A673 (cell line): ENCODE measurements at regions not wholly inside any gene's neighbourhood (a gene's known extent, or its start where the extent isn't known, plus 50 kb on each side); places are given as distances from the start of the nearest gene placed in this dataset.
"Not testable (repeated sequence)": the region's sequence is repeated elsewhere in the genome, so short reads cannot be mapped to it uniquely, and the experiment has no call there.

Experiments used
- BruUV-seq: library from RNA; stranded (reverse); fragments of 400-500 nt; replicated peaks from 2 replicates; lab custom pipeline; 2021; lab: Mats Ljungman, UMichigan
- CTCF ChIA-PET: fragments of 300-600 bp; sonication (Branson Sonifier 250); formaldehyde crosslinking; loops from one replicate; lab custom pipeline; 2022; ENCODE audit warnings: antibody characterized with exemption; lab: Charles Lee
- POLR2A ChIA-PET: fragments of 300-600 bp; sonication (Branson Sonifier 250); formaldehyde crosslinking; loops from one replicate; lab custom pipeline; 2022; ENCODE audit warnings: antibody characterized with exemption; ENCODE audit not compliant: low non-redundant PET; lab: Charles Lee
- DNase-seq: peaks from one replicate; pipeline ENCODE4 v3.0.0-alpha.2; 2015; ENCODE audit warnings: low spot score
- H3K27ac ChIP-seq: fragments of 200-600 bp; sonication (generic); 2 replicates; pipeline ENCODE4 v1.5.1; 2016; ENCODE audit warnings: mixed run types, low read depth, mild to moderate bottlenecking, mixed read lengths, antibody characterized with exemption, low read length; ENCODE audit not compliant: poor library complexity, severe bottlenecking
- H3K27me3 ChIP-seq: fragments of 200-600 bp; sonication (generic); replicated peaks from 2 replicates; pipeline ENCODE4 v1.6.1; 2017; ENCODE audit warnings: mixed run types, low read depth, mild to moderate bottlenecking, mixed read lengths, antibody characterized with exemption, low read length; ENCODE audit not compliant: insufficient read depth, poor library complexity
- H3K36me3 ChIP-seq: fragments of 200-600 bp; sonication (generic); 2 replicates; pipeline ENCODE4 v1.6.1; 2016; ENCODE audit warnings: mixed run types, mild to moderate bottlenecking, mixed read lengths, antibody characterized with exemption, low read length; ENCODE audit not compliant: insufficient read depth, poor library complexity, severe bottlenecking
- H3K4me1 ChIP-seq: fragments of 200-600 bp; sonication (generic); 2 replicates; pipeline ENCODE4 v1.6.1; 2017; ENCODE audit warnings: mixed run types, mild to moderate bottlenecking, mixed read lengths, antibody characterized with exemption, low read length; ENCODE audit not compliant: insufficient read depth, poor library complexity, severe bottlenecking
- H3K4me3 ChIP-seq: fragments of 200-600 bp; sonication (generic); 2 replicates; pipeline ENCODE4 v1.5.1; 2016; ENCODE audit warnings: low read depth, mixed run types, mild to moderate bottlenecking, mixed read lengths, low read length; ENCODE audit not compliant: poor library complexity, severe bottlenecking
- H3K9me3 ChIP-seq: fragments of 200-600 bp; sonication (generic); 2 replicates; pipeline ENCODE4 v1.6.1; 2016; ENCODE audit warnings: mixed run types, low read depth, mild to moderate bottlenecking, mixed read lengths, antibody characterized with exemption, low read length; ENCODE audit not compliant: poor library complexity, severe bottlenecking
- CTCF ChIP-seq: fragments of 300-800, 200-600 bp; sonication (generic); conservative IDR thresholded peaks from 2 replicates; pipeline ENCODE4 v1.5.1; 2017; ENCODE audit warnings: low read depth, mild to moderate bottlenecking, antibody characterized with exemption, low read length, moderate library complexity, mixed read lengths
- EZH2 ChIP-seq: fragments of 200-600 bp; sonication (generic); IDR thresholded peaks from 2 replicates; pipeline ENCODE4 v1.6.1; 2017; ENCODE audit warnings: borderline replicate concordance, low read depth, mild to moderate bottlenecking, mixed read lengths, antibody characterized with exemption, low read length; ENCODE audit not compliant: poor library complexity, severe bottlenecking
- intact Hi-C: fragments of 100-400 bp; cut with micrococcal nuclease; formaldehyde crosslinking; loops from one replicate; pipeline ENCODE4 v1.10.0; 2022; ENCODE audit not compliant: unreplicated experiment

- CTCF ChIA-PET: no interaction called here
These were observed 1261.4 kb upstream of the TENM4 start for GRCh38 chr11:80702264-80702663.

GRCh38 chr11:80700386-80700785 lies 1259.6 kb upstream of the TENM4 start:
- TF ChIP-seq CTCF (no peak), EZH2 (no peak)
- DNase-seq: no peak
- ChIA-PET POLR2A (no interaction called here), CTCF (no interaction called here)
- Histone ChIP-seq H3K9me3 (no peaks in the 10 kb centered on the region), H3K4me3 (no peak overlapping the region), H3K4me1 (no peaks in the 10 kb centered on the region), H3K27me3 (no peaks in the 10 kb centered on the region), H3K36me3 (no peaks in the 10 kb centered on the region), H3K27ac (no peak overlapping the region)
- intact Hi-C loops: no loop called here
- BruUV-seq: no TSS peak

More at GRCh38 chr11:80702264-80702663, 1261.4 kb upstream of the TENM4 start:
- no peak overlapping the region for H3K27ac ChIP-seq
- no peak for TF ChIP-seq EZH2
- H3K4me1 ChIP-seq: no peaks in the 10 kb centered on the region
- no peaks in the 10 kb centered on the region for H3K27me3 ChIP-seq
- POLR2A ChIA-PET: no interaction called here
- no peaks in the 10 kb centered on the region for H3K9me3 ChIP-seq
- DNase-seq: no peak
- no peaks in the 10 kb centered on the region for H3K36me3 ChIP-seq
- intact Hi-C loops: no loop called here
- no TSS peak for BruUV-seq
- H3K4me3 ChIP-seq: no peak overlapping the region

GRCh38 chr11:80699406-80700177 lies 1258.8 kb upstream of the TENM4 start:
- H3K4me1 ChIP-seq, BruUV-seq, POLR2A ChIA-PET, H3K4me3 ChIP-seq, H3K27ac ChIP-seq, intact Hi-C loops, DNase-seq, H3K36me3 ChIP-seq, CTCF ChIA-PET, H3K27me3 ChIP-seq, H3K9me3 ChIP-seq: not testable (repeated sequence)

- no peak for TF ChIP-seq EZH2
- TF ChIP-seq CTCF: no peak
- Histone ChIP-seq H3K27ac (no peak overlapping the region), H3K9me3 (no peaks in the 10 kb centered on the region), H3K36me3 (no peaks in the 10 kb centered on the region), H3K4me1 (no peaks in the 10 kb centered on the region), H3K4me3 (no peak overlapping the region), H3K27me3 (no peaks in the 10 kb centered on the region)
- intact Hi-C loops: no loop called here
- DNase-seq: no peak
- BruUV-seq: no TSS peak
- ChIA-PET POLR2A (no interaction called here), CTCF (no interaction called here)
These were observed 1257.8 kb upstream of the TENM4 start for GRCh38 chr11:80698637-80699036.
